ENCODE measurements at regions not wholly inside any gene's neighbourhood (a gene's known extent, or its start where the extent isn't known, plus 50 kb on each side); places are given as distances from the start of the nearest gene placed in this dataset.

DNA sequence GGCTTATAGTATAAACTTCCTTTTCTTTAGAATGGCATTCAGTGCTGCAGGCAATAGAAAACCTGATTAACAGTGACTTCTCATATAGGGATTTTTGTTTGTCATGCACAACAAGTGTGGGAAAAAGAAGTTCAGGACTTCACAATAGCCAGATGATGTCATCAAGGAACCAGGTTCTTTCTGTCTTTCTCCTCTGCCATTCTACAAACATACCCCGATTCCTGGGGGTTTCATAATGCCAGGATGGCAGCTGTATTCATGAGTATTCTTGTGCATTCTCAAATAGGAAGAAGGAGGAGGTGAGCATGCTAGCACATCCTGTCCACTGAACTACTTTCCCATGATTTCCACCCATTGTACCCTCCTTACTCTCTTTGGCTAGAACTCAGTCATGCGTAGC, 182.7 kb upstream of the EEA1 start:
- TF ChIP-seq EZH2 (IDR thresholded peaks at IDR 0.05; ENCODE audit: borderline replicate concordance, low read depth, low read length, poor library complexity, severe bottlenecking), result no peak
- TF ChIP-seq, protein P1, sequence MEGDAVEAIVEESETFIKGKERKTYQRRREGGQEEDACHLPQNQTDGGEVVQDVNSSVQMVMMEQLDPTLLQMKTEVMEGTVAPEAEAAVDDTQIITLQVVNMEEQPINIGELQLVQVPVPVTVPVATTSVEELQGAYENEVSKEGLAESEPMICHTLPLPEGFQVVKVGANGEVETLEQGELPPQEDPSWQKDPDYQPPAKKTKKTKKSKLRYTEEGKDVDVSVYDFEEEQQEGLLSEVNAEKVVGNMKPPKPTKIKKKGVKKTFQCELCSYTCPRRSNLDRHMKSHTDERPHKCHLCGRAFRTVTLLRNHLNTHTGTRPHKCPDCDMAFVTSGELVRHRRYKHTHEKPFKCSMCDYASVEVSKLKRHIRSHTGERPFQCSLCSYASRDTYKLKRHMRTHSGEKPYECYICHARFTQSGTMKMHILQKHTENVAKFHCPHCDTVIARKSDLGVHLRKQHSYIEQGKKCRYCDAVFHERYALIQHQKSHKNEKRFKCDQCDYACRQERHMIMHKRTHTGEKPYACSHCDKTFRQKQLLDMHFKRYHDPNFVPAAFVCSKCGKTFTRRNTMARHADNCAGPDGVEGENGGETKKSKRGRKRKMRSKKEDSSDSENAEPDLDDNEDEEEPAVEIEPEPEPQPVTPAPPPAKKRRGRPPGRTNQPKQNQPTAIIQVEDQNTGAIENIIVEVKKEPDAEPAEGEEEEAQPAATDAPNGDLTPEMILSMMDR (conservative IDR thresholded peaks at IDR 0.05; ENCODE audit: low read depth, low read length), result no peak
